ENCODE measurements at regions not wholly inside any gene's neighbourhood (a gene's known extent, or its start where the extent isn't known, plus 50 kb on each side); places are given as distances from the start of the nearest gene placed in this dataset.

DNA sequence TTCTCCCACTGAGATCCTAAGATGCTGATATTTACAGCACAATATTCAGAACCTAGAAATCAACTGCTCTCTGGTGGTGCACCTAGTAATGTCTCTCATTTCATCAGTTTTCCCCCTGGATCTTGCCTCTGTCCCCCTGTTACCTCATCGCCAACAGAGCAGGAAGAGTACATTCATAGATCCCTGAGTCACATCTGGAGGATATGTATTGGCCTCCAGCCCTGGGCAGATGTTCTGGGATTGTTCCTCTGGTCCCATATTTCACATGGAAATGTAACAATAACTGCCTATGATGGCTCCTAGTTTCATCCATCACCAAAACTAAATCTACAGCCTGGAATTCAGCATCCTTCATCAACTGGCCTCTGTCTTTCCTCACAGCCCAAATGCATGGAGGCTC, 278.8 kb upstream of the SLC14A2 start:
- Mint-ChIP-seq H3K4me1 (ENCODE audit: low read depth, unreplicated experiment) (peaks cover 7% of the 10 kb centered on the region), H3K4me3 (ENCODE audit: unreplicated experiment) (no peak overlapping the region), H3K27me3 (ENCODE audit: insufficient read depth, unreplicated experiment) (no peaks in the 10 kb centered on the region), H3K9me3 (ENCODE audit: unreplicated experiment) (no peaks in the 10 kb centered on the region), H3K36me3 (ENCODE audit: insufficient read depth, unreplicated experiment) (no peaks in the 10 kb centered on the region), H3K27ac (ENCODE audit: unreplicated experiment) (no peak overlapping the region)
- H3K9me3 ChIP-seq: no peaks in the 10 kb centered on the region
- no peak for DNase-seq
- no peaks in the 10 kb centered on the region for H3K36me3 ChIP-seq (ENCODE audit: control insufficient read depth, insufficient read depth, low read length)
- H3K27me3 ChIP-seq (replicated peaks; ENCODE audit: control insufficient read depth, insufficient read depth, low read length): no peaks in the 10 kb centered on the region
- no peak overlapping the region for H3K4me3 ChIP-seq (ENCODE audit: low read depth, low read length)
- BruUV-seq (replicated peaks): no TSS peak
- POLR2A ChIA-PET: no interaction called here
- CTCF ChIA-PET: no interaction called here
- TF ChIP-seq CTCF (IDR thresholded peaks at IDR 0.05; ENCODE audit: insufficient read depth in 1 of 2, low read depth in 1 of 2, low read length in 1 of 2, severe bottlenecking in 1 of 2, unreplicated experiment in 1 of 2): no peak
- H3K4me1 ChIP-seq: no peaks in the 10 kb centered on the region
- intact Hi-C loops (cut with micrococcal nuclease; ENCODE audit: unreplicated experiment): no loop called here

- Mint-ChIP-seq H3K27ac (ENCODE audit: unreplicated experiment) (no peak overlapping the region), H3K27me3 (ENCODE audit: insufficient read depth, unreplicated experiment) (no peaks in the 10 kb centered on the region), H3K4me3 (ENCODE audit: unreplicated experiment) (no peak overlapping the region), H3K4me1 (ENCODE audit: low read depth, unreplicated experiment) (peaks cover 7% of the 10 kb centered on the region), H3K9me3 (ENCODE audit: unreplicated experiment) (no peaks in the 10 kb centered on the region), H3K36me3 (ENCODE audit: insufficient read depth, unreplicated experiment) (no peaks in the 10 kb centered on the region)
- no peaks in the 10 kb centered on the region for H3K9me3 ChIP-seq
- H3K4me3 ChIP-seq (ENCODE audit: low read depth, low read length): no peak overlapping the region
- DNase-seq: no peak
- TF ChIP-seq CTCF (IDR thresholded peaks at IDR 0.05; ENCODE audit: insufficient read depth in 1 of 2, low read depth in 1 of 2, low read length in 1 of 2, severe bottlenecking in 1 of 2, unreplicated experiment in 1 of 2): no peak
- ChIA-PET CTCF (no interaction called here), POLR2A (no interaction called here)
- H3K36me3 ChIP-seq (ENCODE audit: control insufficient read depth, insufficient read depth, low read length): no peaks in the 10 kb centered on the region
- no peaks in the 10 kb centered on the region for H3K4me1 ChIP-seq
- BruUV-seq (replicated peaks): no TSS peak
- intact Hi-C loops (cut with micrococcal nuclease; ENCODE audit: unreplicated experiment): no loop called here
- H3K27me3 ChIP-seq (replicated peaks; ENCODE audit: control insufficient read depth, insufficient read depth, low read length): no peaks in the 10 kb centered on the region
Measured at GRCh38 chr18:45337477-45337876, 277.8 kb upstream of the SLC14A2 start.

GRCh38 chr18:45339810-45340550, 275.3 kb upstream of the SLC14A2 start:
- Mint-ChIP-seq H3K9me3 (ENCODE audit: unreplicated experiment) (no peaks in the 10 kb centered on the region), H3K27me3 (ENCODE audit: insufficient read depth, unreplicated experiment) (no peaks in the 10 kb centered on the region), H3K27ac (ENCODE audit: unreplicated experiment) (no peak overlapping the region), H3K36me3 (ENCODE audit: insufficient read depth, unreplicated experiment) (no peaks in the 10 kb centered on the region), H3K4me3 (ENCODE audit: unreplicated experiment) (no peak overlapping the region), H3K4me1 (ENCODE audit: low read depth, unreplicated experiment) (peaks cover 7% of the 10 kb centered on the region)
- CTCF ChIA-PET: no interaction called here
- Histone ChIP-seq H3K9me3 (no peaks in the 10 kb centered on the region), H3K4me3 (ENCODE audit: low read depth, low read length) (no peak overlapping the region), H3K27me3 (replicated peaks; ENCODE audit: control insufficient read depth, insufficient read depth, low read length) (no peaks in the 10 kb centered on the region), H3K36me3 (ENCODE audit: control insufficient read depth, insufficient read depth, low read length) (no peaks in the 10 kb centered on the region), H3K4me1 (no peaks in the 10 kb centered on the region)
- intact Hi-C loops (cut with micrococcal nuclease; ENCODE audit: unreplicated experiment): no loop called here
- DNase-seq: no peak
- no TSS peak for BruUV-seq (replicated peaks)
- POLR2A ChIA-PET: no interaction called here
- no peak for TF ChIP-seq CTCF (IDR thresholded peaks at IDR 0.05; ENCODE audit: insufficient read depth in 1 of 2, low read depth in 1 of 2, low read length in 1 of 2, severe bottlenecking in 1 of 2, unreplicated experiment in 1 of 2)

Data from Caco-2 (cell line).